ENCODE measurements at regions not wholly inside any gene's neighbourhood (a gene's known extent, or its start where the extent isn't known, plus 50 kb on each side); places are given as distances from the start of the nearest gene placed in this dataset.

DNA sequence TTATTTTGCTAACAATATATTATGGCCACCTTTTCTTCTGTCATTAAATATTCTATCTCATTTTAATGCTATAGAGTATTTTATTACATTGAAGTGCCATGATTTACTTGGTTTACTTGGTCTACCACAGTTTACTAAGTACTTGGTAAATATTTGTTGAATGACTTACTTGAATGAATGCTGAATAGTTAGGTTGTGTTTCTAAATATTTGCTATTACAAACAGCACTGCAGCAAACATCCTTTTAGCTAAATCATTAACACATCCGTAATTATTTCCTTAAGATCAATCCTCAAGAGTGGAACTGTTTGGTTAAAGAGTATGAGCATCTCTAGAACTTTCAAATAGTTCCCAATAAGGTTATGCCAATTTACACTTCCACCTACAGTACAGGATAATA is 318.7 kb downstream of the MYCN start:
- intact Hi-C loops (cut with micrococcal nuclease): no loop called here
- Mint-ChIP-seq H3K4me1 (ENCODE audit: low read depth) (no peaks in the 10 kb centered on the region), H3K9me3 (no peaks in the 10 kb centered on the region), H3K4me3 (ENCODE audit: low read depth) (no peak overlapping the region), H3K27me3 (ENCODE audit: low read depth) (peaks cover 7% of the 10 kb centered on the region), H3K27ac (no peak overlapping the region), H3K36me3 (ENCODE audit: low read depth) (no peaks in the 10 kb centered on the region)
- DNase-seq (ENCODE audit: low spot score): no peak

GRCh38 chr2:16258350-16258749 is 318.0 kb downstream of the MYCN start:
- Mint-ChIP-seq H3K9me3 (no peaks in the 10 kb centered on the region), H3K27me3 (ENCODE audit: low read depth) (peaks cover 7% of the 10 kb centered on the region)

DNA sequence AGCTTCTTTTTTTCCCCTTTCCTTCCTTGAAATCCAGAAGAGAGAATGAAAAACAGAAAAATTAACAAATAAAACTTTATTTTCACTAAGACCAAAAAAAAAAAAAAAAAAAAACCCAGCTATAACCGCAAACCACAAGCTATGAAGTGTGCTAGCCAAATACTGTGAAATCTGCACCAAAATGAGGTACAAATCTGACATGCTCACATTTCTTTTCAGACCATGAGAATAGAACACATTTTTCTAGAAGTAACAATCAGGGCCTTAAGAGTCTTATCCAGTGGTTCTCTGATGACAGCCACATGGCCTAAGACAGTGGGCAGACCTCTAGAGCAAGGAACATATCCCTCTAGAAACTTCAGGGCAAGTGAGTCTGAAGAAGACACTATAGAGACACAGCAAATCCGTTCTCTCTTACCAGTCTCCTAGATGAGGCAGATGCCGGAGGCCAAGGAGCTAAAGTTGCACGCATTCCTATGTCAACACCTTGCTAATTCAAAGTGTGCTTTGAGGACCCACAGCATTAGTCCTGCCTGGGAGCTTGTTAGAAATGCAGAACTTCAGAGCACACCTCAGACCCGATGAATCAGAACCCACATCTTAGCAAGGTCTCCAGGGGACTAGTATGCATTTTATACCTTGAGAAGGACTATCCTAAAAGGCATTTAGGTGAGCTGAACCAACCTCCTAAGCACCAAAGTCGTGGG is 317.1 kb downstream of the MYCN start:
- intact Hi-C loops (cut with micrococcal nuclease): no loop called here
- DNase-seq (ENCODE audit: low spot score): no peak
- H3K4me3 Mint-ChIP-seq (ENCODE audit: low read depth): no peak overlapping the region
- H3K9me3 Mint-ChIP-seq: no peaks in the 10 kb centered on the region
- H3K27ac Mint-ChIP-seq: no peak overlapping the region
- H3K4me1 Mint-ChIP-seq (ENCODE audit: low read depth): no peaks in the 10 kb centered on the region
- H3K27me3 Mint-ChIP-seq (ENCODE audit: low read depth): peaks cover 7% of the 10 kb centered on the region
- H3K36me3 Mint-ChIP-seq (ENCODE audit: low read depth): no peaks in the 10 kb centered on the region

More at GRCh38 chr2:16258350-16258749, 318.0 kb downstream of the MYCN start:
- no peaks in the 10 kb centered on the region for H3K36me3 Mint-ChIP-seq (ENCODE audit: low read depth)
- H3K4me3 Mint-ChIP-seq (ENCODE audit: low read depth): no peak overlapping the region
- intact Hi-C loops (cut with micrococcal nuclease): no loop called here
- no peak overlapping the region for H3K27ac Mint-ChIP-seq
- no peaks in the 10 kb centered on the region for H3K4me1 Mint-ChIP-seq (ENCODE audit: low read depth)
- DNase-seq (ENCODE audit: low spot score): no peak

GRCh38 chr2:16256601-16257321 is 316.4 kb downstream of the MYCN start:
- peaks cover 7% of the 10 kb centered on the region for H3K27me3 Mint-ChIP-seq (ENCODE audit: low read depth)
- H3K36me3 Mint-ChIP-seq (ENCODE audit: low read depth): no peaks in the 10 kb centered on the region
- H3K9me3 Mint-ChIP-seq: no peaks in the 10 kb centered on the region
- DNase-seq (ENCODE audit: low spot score): no peak
- no peak overlapping the region for H3K4me3 Mint-ChIP-seq (ENCODE audit: low read depth)
- no peaks in the 10 kb centered on the region for H3K4me1 Mint-ChIP-seq (ENCODE audit: low read depth)
- H3K27ac Mint-ChIP-seq: no peak overlapping the region
- intact Hi-C loops (cut with micrococcal nuclease): no loop called here

DNA sequence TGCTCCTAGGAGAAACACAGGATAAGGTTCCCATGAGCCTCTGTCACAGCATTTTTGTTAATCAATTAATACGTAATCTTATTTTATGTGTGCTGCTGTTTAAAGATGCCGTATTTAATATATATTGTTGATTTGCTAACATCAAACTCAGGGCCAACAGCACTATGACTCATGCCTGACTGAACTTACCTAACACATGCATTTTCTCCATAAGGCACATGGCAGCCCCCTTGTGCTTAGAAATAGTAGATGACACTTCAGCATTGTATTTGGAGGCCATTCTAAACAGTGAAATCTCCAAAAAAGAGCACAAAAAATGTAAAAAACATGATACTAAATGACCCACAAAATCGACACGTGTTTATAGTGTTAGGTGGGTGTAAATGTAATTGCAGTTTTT is 314.8 kb downstream of the MYCN start:
- Mint-ChIP-seq H3K9me3 (no peaks in the 10 kb centered on the region), H3K27me3 (ENCODE audit: low read depth) (peaks cover 7% of the 10 kb centered on the region), H3K27ac (no peak overlapping the region), H3K4me3 (ENCODE audit: low read depth) (no peak overlapping the region), H3K4me1 (ENCODE audit: low read depth) (no peaks in the 10 kb centered on the region), H3K36me3 (ENCODE audit: low read depth) (no peaks in the 10 kb centered on the region)
- intact Hi-C loops (cut with micrococcal nuclease): no loop called here
- no peak for DNase-seq (ENCODE audit: low spot score)

DNA sequence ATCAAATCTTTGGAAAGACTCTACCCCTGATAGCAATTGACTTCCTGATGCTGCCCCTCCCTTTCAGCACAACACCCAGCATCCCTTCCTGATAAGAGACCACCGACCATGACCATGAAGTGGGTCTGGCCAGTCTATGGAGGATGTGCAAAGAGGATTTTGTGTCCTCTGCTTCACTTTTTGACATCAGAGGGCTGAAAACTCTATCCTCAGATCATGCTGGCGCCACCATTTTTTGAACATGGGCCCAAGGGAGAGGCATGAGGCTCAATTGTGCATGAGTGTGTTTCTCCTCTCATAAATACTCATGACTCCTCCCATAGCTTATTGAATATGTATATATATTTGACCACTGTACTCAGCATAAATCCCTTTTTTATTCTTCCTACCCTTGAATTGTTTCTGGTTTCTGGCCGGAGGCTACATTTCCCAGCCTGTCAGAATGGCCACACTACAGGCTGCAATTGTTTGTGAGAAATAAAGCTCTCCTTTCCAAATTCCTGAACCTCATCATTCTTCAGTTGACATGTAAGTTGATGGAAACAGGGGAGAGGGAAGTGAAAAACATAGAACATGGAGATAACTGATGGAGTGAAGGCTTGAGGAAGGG is 314.1 kb downstream of the MYCN start:
- Mint-ChIP-seq H3K27me3 (ENCODE audit: low read depth) (peaks cover 7% of the 10 kb centered on the region), H3K9me3 (no peaks in the 10 kb centered on the region), H3K4me1 (ENCODE audit: low read depth) (no peaks in the 10 kb centered on the region), H3K27ac (no peak overlapping the region), H3K4me3 (ENCODE audit: low read depth) (no peak overlapping the region), H3K36me3 (ENCODE audit: low read depth) (no peaks in the 10 kb centered on the region)
- intact Hi-C loops (cut with micrococcal nuclease): no loop called here
- DNase-seq (ENCODE audit: low spot score): no peak

GRCh38 chr2:16253291-16253690 is 312.9 kb downstream of the MYCN start:
- H3K4me1 Mint-ChIP-seq (ENCODE audit: low read depth): no peaks in the 10 kb centered on the region
- H3K4me3 Mint-ChIP-seq (ENCODE audit: low read depth): no peak overlapping the region

DNA sequence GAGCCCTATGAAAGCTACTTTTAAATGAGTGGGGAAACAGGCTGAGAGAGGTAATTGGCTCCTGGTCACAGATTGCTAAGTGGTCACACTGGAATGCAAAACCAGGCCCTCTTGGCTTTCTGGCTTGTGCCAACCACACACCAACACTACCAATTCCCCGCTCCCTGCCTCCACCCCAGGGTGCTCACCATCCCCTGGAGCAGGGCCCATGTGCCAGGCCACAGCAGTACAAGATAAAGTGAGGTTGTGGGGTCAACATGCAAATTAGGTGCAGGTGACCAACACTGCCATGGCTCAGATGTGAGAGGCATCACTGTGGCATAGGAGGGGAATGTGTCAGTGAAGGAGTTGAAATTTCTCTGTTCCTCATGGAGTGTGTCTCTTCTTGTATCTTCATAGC is 312.5 kb downstream of the MYCN start:
- H3K27ac Mint-ChIP-seq: no peak overlapping the region
- H3K9me3 Mint-ChIP-seq: no peaks in the 10 kb centered on the region
- H3K27me3 Mint-ChIP-seq (ENCODE audit: low read depth): peaks cover 2% of the 10 kb centered on the region
- H3K4me3 Mint-ChIP-seq (ENCODE audit: low read depth): no peak overlapping the region
- H3K36me3 Mint-ChIP-seq (ENCODE audit: low read depth): no peaks in the 10 kb centered on the region
- intact Hi-C loops (cut with micrococcal nuclease): no loop called here
- no peak for DNase-seq (ENCODE audit: low spot score)
- H3K4me1 Mint-ChIP-seq (ENCODE audit: low read depth): no peaks in the 10 kb centered on the region

More at GRCh38 chr2:16253291-16253690, 312.9 kb downstream of the MYCN start:
- no peaks in the 10 kb centered on the region for H3K9me3 Mint-ChIP-seq
- no peak overlapping the region for H3K27ac Mint-ChIP-seq
- no peaks in the 10 kb centered on the region for H3K36me3 Mint-ChIP-seq (ENCODE audit: low read depth)
- DNase-seq (ENCODE audit: low spot score): no peak
- intact Hi-C loops (cut with micrococcal nuclease): no loop called here
- peaks cover 5% of the 10 kb centered on the region for H3K27me3 Mint-ChIP-seq (ENCODE audit: low read depth)

GRCh38 chr2:16252251-16252650 is 311.9 kb downstream of the MYCN start:
- no peak overlapping the region for H3K27ac Mint-ChIP-seq
- H3K27me3 Mint-ChIP-seq (ENCODE audit: low read depth): peaks cover 2% of the 10 kb centered on the region
- intact Hi-C loops (cut with micrococcal nuclease): no loop called here
- H3K4me3 Mint-ChIP-seq (ENCODE audit: low read depth): no peak overlapping the region
- DNase-seq (ENCODE audit: low spot score): no peak
- no peaks in the 10 kb centered on the region for H3K36me3 Mint-ChIP-seq (ENCODE audit: low read depth)
- no peaks in the 10 kb centered on the region for H3K4me1 Mint-ChIP-seq (ENCODE audit: low read depth)
- no peaks in the 10 kb centered on the region for H3K9me3 Mint-ChIP-seq

- no peaks in the 10 kb centered on the region for H3K9me3 Mint-ChIP-seq
- no peak for DNase-seq (ENCODE audit: low spot score)
- no peak overlapping the region for H3K4me3 Mint-ChIP-seq (ENCODE audit: low read depth)
- intact Hi-C loops (cut with micrococcal nuclease): no loop called here
- H3K36me3 Mint-ChIP-seq (ENCODE audit: low read depth): no peaks in the 10 kb centered on the region
- H3K27me3 Mint-ChIP-seq (ENCODE audit: low read depth): peaks cover 2% of the 10 kb centered on the region
- no peaks in the 10 kb centered on the region for H3K4me1 Mint-ChIP-seq (ENCODE audit: low read depth)
- H3K27ac Mint-ChIP-seq: no peak overlapping the region
Observed at GRCh38 chr2:16251511-16252225, 311.3 kb downstream of the MYCN start.

GRCh38 chr2:16250886-16251285 is 310.5 kb downstream of the MYCN start:
- DNase-seq (ENCODE audit: low spot score): no peak
- no peaks in the 10 kb centered on the region for H3K36me3 Mint-ChIP-seq (ENCODE audit: low read depth)
- H3K9me3 Mint-ChIP-seq: no peaks in the 10 kb centered on the region
- H3K27me3 Mint-ChIP-seq (ENCODE audit: low read depth): peaks cover 2% of the 10 kb centered on the region
- intact Hi-C loops (cut with micrococcal nuclease): no loop called here
- H3K4me1 Mint-ChIP-seq (ENCODE audit: low read depth): no peaks in the 10 kb centered on the region
- no peak overlapping the region for H3K4me3 Mint-ChIP-seq (ENCODE audit: low read depth)
- no peak overlapping the region for H3K27ac Mint-ChIP-seq

- Mint-ChIP-seq H3K4me1 (ENCODE audit: low read depth) (no peaks in the 10 kb centered on the region), H3K36me3 (ENCODE audit: low read depth) (no peaks in the 10 kb centered on the region), H3K27ac (no peak overlapping the region), H3K9me3 (no peaks in the 10 kb centered on the region), H3K4me3 (ENCODE audit: low read depth) (no peak overlapping the region), H3K27me3 (ENCODE audit: low read depth) (peaks cover 2% of the 10 kb centered on the region)
- DNase-seq (ENCODE audit: low spot score): no peak
- intact Hi-C loops (cut with micrococcal nuclease): no loop called here
Observed at GRCh38 chr2:16250466-16250865, 310.1 kb downstream of the MYCN start.

DNA sequence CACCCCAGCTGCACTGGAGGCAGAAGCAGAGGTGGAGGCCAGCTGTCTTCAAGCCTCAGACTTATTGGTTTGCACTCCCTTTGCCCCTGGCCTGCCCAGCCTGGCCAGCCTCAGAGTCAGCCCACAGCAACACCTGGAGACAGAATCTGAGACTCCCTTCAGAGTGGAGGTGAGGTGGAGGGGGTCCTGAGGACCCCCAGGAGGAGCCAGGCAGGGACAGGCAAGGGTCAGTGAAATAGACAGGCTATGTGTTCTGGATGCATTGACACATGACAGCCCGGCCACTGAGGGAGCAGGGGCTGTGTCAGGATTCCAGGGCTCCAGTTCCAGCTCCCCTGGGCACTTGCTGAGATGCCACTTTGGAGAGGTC is 309.7 kb downstream of the MYCN start:
- peaks cover 2% of the 10 kb centered on the region for H3K27me3 Mint-ChIP-seq (ENCODE audit: low read depth)
- intact Hi-C loops (cut with micrococcal nuclease): no loop called here
- no peak overlapping the region for H3K4me3 Mint-ChIP-seq (ENCODE audit: low read depth)
- H3K36me3 Mint-ChIP-seq (ENCODE audit: low read depth): no peaks in the 10 kb centered on the region
- no peak for DNase-seq (ENCODE audit: low spot score)
- H3K9me3 Mint-ChIP-seq: no peaks in the 10 kb centered on the region
- H3K4me1 Mint-ChIP-seq (ENCODE audit: low read depth): no peaks in the 10 kb centered on the region
- no peak overlapping the region for H3K27ac Mint-ChIP-seq

All from activated T-helper 2 cell treated with anti-CD3 and anti-CD28 coated beads, Interferon-gamma antibody, Interleukin-2, Interleukin-4, amounts not matched to agents 10 μg/mL and 5 μg/mL and 100 μg/mL, durations not matched to agents 14 hours and 24 hours and 36 hours (primary cell).